Epithelial cell of prostate (primary cell): ENCODE measurements at regions not wholly inside any gene's neighbourhood (a gene's known extent, or its start where the extent isn't known, plus 50 kb on each side); places are given as distances from the start of the nearest gene placed in this dataset.
"Not testable (repeated sequence)": the region's sequence is repeated elsewhere in the genome, so short reads cannot be mapped to it uniquely, and the experiment has no call there.

Source experiments
- DNase-seq: peaks from one replicate; pipeline ENCODE4 v3.0.0-alpha.2; 2011; ENCODE audit warnings: low read depth, low spot score
- H3K27ac ChIP-seq: fragments of 450-650 bp; 2 replicates; pipeline ENCODE4 v1.5.1; 2017; ENCODE audit warnings: mild to moderate bottlenecking

GRCh38 chr9:79089851-79090250, 481.9 kb upstream of the TLE4 start:
- not testable (repeated sequence) for H3K27ac ChIP-seq, DNase-seq

GRCh38 chr9:79103257-79103656, 468.5 kb upstream of the TLE4 start:
- H3K27ac ChIP-seq, DNase-seq: not testable (repeated sequence)

GRCh38 chr9:79104216-79104615, 467.5 kb upstream of the TLE4 start:
- no peak overlapping the region for H3K27ac ChIP-seq
- DNase-seq, result no peak

- DNase-seq, result no peak
- no peak overlapping the region for H3K27ac ChIP-seq
Observed at GRCh38 chr9:79104951-79105350, 466.8 kb upstream of the TLE4 start.

GRCh38 chr9:79107911-79108676, 463.7 kb upstream of the TLE4 start:
- no peak overlapping the region for H3K27ac ChIP-seq
- DNase-seq, result no peak

- no peak for DNase-seq
- H3K27ac ChIP-seq, result no peak overlapping the region
Observed at GRCh38 chr9:79111653-79112052, 460.1 kb upstream of the TLE4 start.

- H3K27ac ChIP-seq, result no peak overlapping the region
- DNase-seq, result no peak
Observed at GRCh38 chr9:79115176-79115575, 456.6 kb upstream of the TLE4 start.

- H3K27ac ChIP-seq, result no peak overlapping the region
- DNase-seq, result no peak
Observed at GRCh38 chr9:79116041-79116440, 455.7 kb upstream of the TLE4 start.

- no peak overlapping the region for H3K27ac ChIP-seq
- no peak for DNase-seq
Observed at GRCh38 chr9:79116709-79117108, 455.1 kb upstream of the TLE4 start.

GRCh38 chr9:79120533-79120932, 451.2 kb upstream of the TLE4 start:
- no peak for DNase-seq
- H3K27ac ChIP-seq, result no peak overlapping the region

GRCh38 chr9:79120941-79121340, 450.8 kb upstream of the TLE4 start:
- DNase-seq, result no peak

GRCh38 chr9:79123415-79123814, 448.4 kb upstream of the TLE4 start:
- no peak overlapping the region for H3K27ac ChIP-seq
- DNase-seq, result no peak

More at GRCh38 chr9:79120941-79121340, 450.8 kb upstream of the TLE4 start:
- no peak overlapping the region for H3K27ac ChIP-seq

GRCh38 chr9:79127661-79128060, 444.1 kb upstream of the TLE4 start:
- no peak for DNase-seq
- no peak overlapping the region for H3K27ac ChIP-seq

- H3K27ac ChIP-seq, result no peak overlapping the region
- DNase-seq, result no peak
Observed at GRCh38 chr9:79129865-79130480, 441.8 kb upstream of the TLE4 start.

- H3K27ac ChIP-seq, result no peak overlapping the region
- no peak for DNase-seq
Observed at GRCh38 chr9:79131246-79131774, 440.5 kb upstream of the TLE4 start.

GRCh38 chr9:79131824-79132377, 439.9 kb upstream of the TLE4 start:
- no peak for DNase-seq
- no peak overlapping the region for H3K27ac ChIP-seq

- no peak overlapping the region for H3K27ac ChIP-seq
- no peak for DNase-seq
Observed at GRCh38 chr9:79134654-79135053, 437.1 kb upstream of the TLE4 start.

- no peak for DNase-seq
- no peak overlapping the region for H3K27ac ChIP-seq
Observed at GRCh38 chr9:79135681-79136415, 435.9 kb upstream of the TLE4 start.

GRCh38 chr9:79140751-79141150, 431.0 kb upstream of the TLE4 start:
- DNase-seq, result no peak
- no peak overlapping the region for H3K27ac ChIP-seq

- no peak for DNase-seq
- no peak overlapping the region for H3K27ac ChIP-seq
Observed at GRCh38 chr9:79143211-79143610, 428.6 kb upstream of the TLE4 start.

GRCh38 chr9:79145442-79145841, 426.3 kb upstream of the TLE4 start:
- no peak overlapping the region for H3K27ac ChIP-seq
- no peak for DNase-seq
